GM23248 (cell line): ENCODE measurements at regions not wholly inside any gene's neighbourhood (a gene's known extent, or its start where the extent isn't known, plus 50 kb on each side); places are given as distances from the start of the nearest gene placed in this dataset.

Experiments
- EZH2 ChIP-seq: fragments of 200-600 bp; sonication (generic); IDR thresholded peaks from 2 replicates; pipeline ENCODE4 v1.6.1; 2018; ENCODE audit warnings: antibody characterized with exemption, mild to moderate bottlenecking; ENCODE audit not compliant: insufficient read depth, poor library complexity, severe bottlenecking
- EZH2phosphoT487 ChIP-seq: fragments of 200-600 bp; sonication (generic); IDR thresholded peaks from 2 replicates; pipeline ENCODE4 v1.6.1; 2018; ENCODE audit warnings: antibody characterized with exemption, moderate library complexity, mild to moderate bottlenecking, low read depth; ENCODE audit not compliant: insufficient read depth

DNA sequence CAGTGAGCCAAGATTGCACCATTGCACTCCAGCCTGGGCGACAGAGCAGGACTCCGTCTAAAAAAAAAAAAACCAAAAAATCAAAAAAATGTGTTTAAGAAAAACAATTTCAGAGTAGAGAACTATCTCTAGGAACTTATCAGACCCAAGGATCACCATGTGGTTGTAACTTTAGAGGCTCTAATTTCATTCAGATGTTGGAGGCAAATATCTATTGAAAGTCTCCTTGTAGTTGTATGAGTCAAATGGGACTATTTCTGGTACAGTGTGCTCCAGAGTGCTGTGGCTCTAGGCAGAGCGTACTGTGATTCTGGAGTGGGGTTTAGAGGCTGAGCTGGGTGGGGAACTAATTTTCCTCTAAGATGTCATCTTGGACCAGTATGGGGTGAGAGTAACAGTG lies 398.7 kb downstream of the SHQ1 start:
- no peak for TF ChIP-seq EZH2
- TF ChIP-seq EZH2phosphoT487 = no peak
